UCSD-AML1 (cell line): ENCODE measurements at regions not wholly inside any gene's neighbourhood (a gene's known extent, or its start where the extent isn't known, plus 50 kb on each side); places are given as distances from the start of the nearest gene placed in this dataset.
"Not testable (repeated sequence)": the region's sequence is repeated elsewhere in the genome, so short reads cannot be mapped to it uniquely, and the experiment has no call there.

Experiments
- DNase-seq: peaks from one replicate; lab custom pipeline; 2025; ENCODE audit not compliant: unreplicated experiment; lab: John Stamatoyannopoulos, UW

DNA sequence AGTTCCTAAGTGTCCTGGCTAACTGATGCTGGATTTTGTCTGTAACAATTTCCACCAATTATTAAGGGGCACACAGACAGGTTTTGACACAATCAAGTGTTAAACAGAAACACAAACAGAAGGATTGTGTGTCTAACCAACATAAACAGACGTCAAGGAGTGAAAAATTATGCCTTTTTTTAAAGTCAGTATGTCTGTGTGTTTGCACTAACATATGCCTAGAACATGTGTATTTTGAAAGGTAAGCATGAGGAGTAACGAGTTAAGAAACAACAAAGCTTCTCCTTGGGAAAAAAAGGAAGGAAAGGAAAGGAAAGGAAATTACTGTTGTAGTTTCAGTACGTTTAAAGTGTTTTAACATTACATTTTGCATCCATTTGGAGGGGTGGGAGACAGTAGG is 466.3 kb upstream of the ID4 start:
- no peak for DNase-seq

DNA sequence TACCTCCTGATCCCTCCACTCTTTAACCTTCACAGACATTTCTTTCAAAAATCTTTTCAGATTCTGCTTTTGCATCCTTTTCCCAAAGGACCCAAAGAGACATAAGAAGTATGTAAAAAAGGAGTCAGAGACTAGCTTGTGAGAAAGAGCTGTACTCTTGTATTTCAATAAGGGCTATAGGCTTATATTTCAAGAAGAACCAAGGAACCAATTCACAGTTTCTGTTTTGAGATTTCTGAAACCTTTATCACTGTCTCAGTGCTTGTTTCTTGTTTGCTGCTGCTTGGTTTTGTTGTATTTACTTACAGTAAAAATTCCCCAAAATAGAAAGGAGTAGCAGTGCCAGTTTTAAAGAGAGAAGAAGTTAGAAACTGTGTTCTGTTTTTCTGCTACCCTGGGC is 461.6 kb upstream of the ID4 start:
- no peak for DNase-seq

DNA sequence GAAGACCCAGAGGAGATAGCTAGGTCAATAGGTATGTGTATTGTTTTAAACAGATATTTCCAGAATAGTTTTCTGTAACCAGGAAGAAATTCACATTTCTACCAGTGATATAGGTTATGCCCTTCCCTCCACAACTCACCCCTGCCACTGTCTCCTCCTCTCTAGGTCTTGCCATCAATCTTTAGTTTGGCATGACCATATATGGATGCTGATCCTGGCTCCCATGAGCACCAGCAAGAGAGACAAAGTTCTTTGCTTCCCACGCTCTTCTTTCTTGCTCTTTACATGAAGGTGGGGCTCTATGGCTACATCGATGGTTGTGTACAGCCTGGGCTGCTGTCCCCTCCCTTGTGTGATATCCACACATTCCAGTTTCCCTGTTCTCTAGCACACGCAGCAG is 459.4 kb upstream of the ID4 start:
- no peak for DNase-seq

DNA sequence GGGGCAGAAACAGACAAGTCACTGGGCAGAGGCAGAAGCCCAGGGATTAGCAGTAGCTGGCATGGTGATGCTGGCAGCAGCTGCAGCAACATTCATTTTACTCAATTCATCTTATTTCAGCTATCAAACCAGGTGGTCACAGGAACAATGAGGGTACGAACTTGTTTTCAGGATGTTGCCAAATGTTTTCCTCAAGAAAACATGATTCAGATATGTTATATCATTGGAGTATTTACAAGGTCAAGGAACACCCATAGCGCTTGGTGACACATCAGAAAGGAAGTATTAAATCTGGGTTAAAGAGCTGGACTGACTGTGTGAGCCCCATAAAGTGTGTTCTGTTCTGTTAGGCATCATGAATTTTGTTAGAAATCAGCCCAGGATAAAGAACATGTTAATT is 456.9 kb upstream of the ID4 start:
- no peak for DNase-seq

DNA sequence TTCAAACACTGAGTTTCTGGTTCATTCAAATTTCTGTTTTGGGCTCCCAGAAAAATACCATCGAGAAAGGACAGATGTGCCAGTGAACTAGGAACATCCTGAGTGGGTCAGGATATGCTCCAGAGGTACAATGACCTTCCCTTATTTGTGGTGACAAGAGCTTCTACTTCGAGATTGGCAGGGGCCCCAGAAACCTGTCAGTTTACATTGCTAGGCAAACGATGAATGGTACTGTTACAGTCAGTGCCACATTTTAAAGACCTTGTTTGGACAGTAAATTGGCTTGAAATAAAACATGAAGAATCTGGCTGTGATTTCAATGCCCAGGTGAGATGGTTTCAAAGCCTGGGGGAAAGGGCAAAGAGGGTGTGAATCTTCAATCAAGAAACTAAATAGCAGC is 454.5 kb upstream of the ID4 start:
- DNase-seq = no peak

DNA sequence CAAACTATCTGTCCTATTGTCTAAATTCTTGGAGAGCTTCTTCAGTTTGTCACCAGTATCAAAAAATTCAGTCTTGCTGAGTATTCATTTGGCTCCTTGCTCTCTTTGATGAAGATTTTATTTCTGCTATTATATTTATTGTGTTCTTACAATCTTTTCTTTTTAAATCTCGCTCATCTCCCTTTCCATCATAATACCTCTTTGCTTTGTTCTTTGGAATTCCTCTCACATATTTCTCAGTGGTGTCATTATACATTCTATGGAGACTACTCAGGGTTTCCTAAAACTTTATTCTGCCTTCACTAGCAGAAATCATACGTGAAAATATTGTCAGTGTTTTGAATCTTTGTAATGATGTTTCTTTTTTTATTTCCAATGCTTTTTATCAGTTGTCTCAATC is 445.2 kb upstream of the ID4 start:
- no peak for DNase-seq

DNA sequence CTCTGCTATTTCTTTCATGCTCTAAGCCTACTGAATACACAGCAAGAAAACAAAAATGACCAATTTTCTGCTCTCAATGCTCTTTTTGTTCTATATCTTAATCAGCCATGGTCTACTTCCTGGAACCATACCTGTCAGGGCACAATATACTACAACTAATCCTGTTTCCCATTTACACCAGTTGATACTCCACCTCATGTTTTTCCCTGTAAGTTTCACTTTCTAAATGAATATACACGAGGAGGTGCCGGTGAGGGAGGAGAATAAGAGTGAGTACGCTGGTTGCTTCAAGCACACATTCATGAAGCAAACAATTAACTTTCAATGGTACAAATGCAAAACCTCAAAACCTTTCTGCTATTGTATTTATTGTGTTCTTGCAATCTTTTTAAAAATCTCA is 443.1 kb upstream of the ID4 start:
- DNase-seq = no peak

DNA sequence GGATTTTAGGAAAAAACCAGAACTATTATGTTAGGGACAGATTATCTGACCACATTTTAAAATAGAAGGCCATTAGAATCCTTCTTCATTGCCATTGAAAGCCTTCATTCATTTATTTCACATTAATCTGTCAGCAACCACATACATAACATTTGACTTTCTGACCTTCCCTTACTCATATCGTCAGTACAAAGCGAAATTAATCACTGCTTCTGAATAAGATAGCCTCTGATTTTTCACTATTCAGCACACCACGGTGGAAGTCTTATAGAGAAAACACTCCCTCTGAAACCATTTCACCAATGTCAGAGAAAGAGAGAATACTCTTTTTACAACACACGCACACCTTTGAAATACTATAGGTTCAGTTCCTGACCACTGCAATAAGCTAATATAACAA is 442.5 kb upstream of the ID4 start:
- no peak for DNase-seq

DNA sequence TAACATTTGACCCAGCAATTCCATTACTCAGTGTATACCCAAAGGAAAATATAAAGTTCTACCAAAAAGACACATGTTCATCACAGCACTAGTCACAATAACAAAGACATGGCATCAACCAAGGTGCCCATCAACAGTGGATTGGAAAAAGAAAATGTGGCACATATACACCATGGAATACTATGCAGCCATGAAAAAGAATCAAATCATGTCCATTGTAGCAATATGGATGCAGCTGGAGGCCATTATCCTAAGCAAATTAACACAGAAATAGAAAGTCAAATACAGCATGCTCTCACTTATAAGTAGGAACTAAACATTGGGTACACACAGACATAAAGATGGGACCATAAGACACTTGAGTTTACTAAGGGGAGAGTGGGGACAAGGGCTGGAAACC is 441.9 kb upstream of the ID4 start:
- DNase-seq = no peak

DNA sequence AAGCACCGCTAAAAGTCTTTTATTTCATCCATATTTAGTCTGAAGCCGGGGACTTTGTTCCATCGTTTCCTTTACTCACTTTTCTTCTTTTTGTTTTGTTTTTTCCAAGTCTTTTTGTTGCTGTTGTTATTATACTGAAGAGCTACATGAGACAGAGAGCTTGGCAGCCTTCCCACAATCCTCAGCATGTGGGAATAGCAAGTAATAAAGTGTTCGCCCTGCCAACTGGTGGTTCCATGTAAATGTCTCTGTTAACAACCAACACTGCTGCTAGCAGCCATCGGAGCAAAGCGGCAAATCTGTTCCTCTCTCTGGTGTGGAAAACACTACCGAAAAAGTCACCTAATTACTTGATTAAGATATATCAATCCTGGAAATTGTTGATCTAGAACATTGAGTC is 437.8 kb upstream of the ID4 start:
- no peak for DNase-seq

DNA sequence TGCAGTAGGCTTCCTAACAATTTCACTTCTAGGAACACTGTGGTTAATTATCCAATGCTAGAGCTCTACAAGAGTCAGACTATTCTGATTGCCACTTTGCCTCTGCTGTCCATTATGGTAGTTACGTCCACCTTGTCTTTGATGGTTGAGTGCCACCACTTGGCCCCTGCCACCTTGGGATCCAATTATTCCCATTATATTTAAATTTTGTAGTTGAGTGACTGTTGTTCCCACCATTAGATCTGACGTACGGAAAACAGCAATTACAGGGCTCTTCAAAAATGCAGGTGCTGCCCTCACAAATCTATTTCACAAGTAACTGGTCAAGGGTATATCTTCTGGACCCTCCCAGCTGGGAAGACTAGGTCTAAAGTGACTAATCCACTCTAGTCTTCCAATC is 432.3 kb upstream of the ID4 start:
- not testable (repeated sequence) for DNase-seq

DNA sequence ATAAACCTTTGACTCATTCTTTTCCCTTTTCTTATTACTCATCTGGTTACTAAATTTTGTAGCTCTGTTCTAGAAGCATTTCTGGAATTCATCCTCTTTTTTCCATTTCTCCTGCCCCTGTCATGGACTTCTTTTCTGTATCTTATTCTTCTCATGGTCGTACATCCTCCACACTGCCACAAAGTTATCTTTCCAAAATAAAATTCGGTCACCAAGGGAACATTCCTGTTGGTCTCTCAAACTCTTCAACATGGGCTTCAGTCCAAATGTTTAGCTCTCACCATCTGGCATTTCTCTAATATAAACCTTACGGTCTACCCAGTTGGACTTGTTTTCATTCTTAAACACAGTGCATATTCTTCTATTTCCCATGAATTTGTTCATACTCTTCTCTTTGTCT is 428.8 kb upstream of the ID4 start:
- no peak for DNase-seq

DNA sequence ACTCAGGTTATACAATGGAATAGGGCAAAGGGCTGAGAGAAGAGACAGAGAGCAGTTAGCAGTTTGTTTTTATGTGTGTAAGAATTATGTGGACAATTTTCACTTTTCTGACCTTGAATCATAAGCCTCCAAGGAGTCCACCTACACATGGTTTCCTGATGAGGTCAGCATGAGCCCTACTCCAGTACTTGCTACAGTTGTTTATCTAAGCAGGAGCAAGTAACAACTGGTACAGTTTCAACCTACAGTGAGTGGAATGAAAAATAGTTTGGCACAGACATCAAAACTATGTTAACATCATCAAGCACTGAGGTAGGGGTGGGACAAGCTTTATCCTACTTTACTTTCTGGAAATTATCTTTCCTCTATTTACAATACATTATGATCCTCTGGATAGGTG is 426.7 kb upstream of the ID4 start:
- DNase-seq = no peak

DNA sequence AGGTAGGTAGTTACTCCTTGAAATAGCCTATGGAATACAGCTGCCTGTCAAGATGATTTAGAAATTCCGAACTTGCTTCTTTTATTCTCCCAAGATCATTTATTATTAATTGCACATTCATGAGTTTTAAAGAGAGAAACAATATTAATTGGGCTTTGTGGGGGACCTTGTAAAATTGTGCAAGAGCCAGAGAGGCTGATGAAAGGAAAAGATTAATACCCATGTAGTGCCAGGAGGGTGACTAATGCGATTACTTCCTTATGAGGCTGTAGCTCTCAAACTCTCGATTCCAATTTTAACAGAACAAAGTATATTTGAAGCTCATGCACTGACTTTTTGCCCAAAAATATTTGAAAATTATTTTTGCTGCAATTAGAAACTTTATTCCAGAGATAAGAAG is 423.8 kb upstream of the ID4 start:
- no peak for DNase-seq

DNA sequence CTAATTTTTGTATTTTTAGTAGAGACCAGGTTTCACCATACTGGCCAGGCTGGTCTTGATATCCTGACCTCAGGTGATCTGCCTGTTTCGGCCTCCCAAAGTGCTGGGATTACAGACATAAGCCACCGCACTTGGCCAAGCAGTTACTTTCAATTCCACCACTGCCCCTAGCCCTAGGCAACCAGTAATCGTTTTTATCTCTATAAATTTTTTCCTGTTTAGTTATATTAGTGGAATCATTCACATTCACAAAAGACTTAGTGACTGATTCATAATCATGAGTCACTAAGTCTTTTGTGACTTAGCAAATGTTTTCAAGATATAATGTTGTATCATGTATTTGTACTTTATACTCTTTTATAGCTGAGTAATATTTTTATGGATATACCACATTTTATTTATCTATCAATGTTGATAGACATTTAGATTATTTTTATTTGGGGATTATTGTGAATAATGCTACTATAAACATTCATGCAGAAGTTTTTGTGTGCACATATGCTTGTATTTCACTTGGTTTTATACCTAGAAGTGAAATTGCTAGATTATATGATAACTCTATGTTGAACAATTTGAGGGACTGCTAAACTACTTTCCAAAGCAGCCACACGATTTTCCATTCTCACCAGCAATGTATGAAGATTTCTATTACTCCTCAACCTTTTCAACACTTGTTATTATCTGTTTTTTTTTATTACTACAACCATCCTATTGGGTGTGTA is 421.4 kb upstream of the ID4 start:
- DNase-seq = no peak

DNA sequence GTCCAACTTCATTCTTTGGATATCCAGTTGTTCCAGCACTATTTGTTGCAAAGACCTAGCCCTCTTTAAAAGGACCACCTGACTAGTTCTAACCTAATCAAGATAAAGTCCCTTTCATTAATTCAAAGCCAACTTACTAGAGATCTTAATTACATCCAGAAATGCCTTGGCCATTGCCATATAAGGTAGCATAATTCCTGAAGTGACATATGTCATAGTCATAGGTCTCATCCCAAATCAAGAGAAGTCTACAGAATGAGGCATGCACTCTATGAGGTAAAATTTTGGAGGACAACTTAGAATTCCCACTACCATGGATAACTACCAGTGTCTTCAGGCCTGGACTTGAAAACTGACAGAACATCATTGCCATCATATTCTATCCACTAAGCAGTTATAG is 420.4 kb upstream of the ID4 start:
- no peak for DNase-seq

DNA sequence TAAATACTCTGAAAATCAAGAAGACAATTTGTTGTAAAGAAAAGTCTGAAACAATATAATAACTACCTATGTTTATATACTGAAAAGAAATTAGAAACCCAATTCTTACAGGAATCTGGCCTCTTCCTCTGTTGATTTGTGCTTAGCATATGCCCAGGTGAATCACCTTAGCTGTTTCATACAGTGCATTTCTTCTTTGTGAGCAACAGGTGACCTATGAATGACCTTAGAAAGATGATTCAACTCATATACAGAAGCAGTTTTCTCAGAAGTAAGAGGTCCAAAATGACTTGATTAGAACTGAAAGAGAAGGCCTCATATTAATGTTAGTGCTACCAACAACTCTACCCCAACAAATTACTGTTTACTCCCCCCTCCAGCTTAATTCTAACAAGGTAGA is 419.5 kb upstream of the ID4 start:
- no peak for DNase-seq

DNA sequence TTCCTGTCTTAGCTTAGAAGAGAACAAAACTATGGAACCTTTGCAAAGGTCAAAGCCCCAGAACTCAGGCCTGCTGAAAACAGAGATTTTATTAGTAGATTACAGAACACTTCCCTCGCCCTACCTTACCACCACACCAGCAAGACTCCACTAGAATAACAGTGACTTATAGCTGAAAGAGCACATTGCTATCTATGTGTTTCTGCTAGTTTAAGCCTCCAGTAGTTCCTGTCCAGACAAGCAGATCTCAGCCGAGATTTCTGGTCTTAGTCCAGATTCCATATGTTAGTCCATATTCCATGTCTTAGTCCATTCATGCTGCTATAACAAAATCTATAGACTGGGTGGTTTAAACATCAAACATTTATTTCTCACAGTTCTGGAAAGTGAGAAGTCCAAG is 412.3 kb upstream of the ID4 start:
- no peak for DNase-seq

DNA sequence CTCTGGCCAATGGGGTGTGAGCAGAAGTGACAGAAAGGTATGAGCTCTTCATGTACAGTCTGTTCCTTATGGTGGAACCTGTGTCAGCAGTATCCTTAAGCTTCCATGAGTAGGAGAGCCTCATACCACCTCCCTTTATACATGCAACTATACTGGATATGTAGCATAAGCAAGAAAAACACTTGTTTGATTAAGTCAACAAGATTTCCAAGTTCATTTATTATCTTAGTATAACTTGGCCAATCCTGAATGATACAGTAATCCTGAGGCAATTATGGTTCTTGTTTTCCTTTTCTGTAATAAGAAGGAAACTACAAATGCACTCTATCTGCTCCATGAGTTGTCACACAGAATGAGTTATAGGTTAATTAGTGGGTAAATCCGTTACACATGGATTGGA is 409.6 kb upstream of the ID4 start:
- DNase-seq = no peak

DNA sequence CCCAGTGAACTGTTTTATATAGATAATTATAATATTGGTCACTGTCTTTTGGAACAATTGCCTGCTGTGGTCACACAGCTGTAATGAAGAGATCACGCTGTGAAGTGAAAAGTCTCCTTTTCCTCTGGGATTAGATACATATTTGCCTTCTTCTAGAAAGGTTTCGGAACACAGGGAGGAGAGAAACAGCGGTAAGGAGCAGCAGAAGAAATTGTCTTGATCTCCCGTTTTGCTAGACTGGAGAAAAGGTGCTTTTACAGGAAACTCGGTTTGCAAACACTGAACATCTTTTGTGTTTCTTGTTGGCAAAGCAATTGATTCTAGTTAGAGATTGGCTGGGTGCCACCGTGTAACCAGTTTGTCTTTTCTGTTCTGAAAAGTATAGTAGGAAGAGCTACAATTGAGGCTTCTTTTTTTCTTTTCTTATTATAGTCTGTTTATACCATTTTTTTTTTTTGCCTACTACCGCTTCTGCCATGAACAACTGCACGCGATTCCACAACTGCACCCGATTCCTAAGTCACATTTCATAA is 404.1 kb upstream of the ID4 start:
- no peak for DNase-seq

DNA sequence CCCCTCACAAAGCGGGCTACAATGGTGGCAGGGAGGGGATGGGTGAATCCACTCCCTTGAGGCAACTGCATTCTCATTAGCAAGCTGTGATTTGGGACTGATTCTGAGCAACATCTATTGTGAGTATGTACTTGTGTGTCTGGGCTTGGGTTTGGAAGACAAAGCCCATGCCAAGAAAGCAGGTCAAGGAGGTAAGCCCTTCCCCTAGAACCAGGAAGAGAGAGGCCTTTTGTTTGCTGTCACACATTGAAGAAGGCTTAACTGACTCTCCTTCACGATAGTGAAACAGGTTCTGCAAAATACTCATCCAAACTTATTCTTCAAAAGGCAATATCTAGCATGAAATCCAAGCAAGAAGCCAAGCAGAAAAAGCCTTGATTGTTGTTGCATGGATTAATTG is 403.1 kb upstream of the ID4 start:
- DNase-seq = no peak

DNA sequence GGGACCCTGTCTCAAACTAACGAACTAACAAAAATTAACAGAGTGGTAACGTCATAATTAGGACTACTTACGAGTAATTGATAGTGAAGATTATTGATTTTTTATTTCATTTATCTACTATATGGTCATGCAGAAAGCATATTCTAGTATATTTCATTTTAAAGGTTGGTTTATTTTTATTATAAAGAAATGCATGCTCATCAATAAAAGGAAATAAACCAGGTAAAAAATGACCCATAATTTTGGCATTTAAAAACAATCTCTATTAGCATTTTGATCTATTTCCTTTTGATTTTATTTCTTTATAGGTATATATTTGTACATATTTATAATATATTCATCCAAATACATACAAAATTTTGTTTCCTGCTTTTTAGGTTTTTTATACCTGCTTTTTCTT is 401.4 kb upstream of the ID4 start:
- DNase-seq = no peak

DNA sequence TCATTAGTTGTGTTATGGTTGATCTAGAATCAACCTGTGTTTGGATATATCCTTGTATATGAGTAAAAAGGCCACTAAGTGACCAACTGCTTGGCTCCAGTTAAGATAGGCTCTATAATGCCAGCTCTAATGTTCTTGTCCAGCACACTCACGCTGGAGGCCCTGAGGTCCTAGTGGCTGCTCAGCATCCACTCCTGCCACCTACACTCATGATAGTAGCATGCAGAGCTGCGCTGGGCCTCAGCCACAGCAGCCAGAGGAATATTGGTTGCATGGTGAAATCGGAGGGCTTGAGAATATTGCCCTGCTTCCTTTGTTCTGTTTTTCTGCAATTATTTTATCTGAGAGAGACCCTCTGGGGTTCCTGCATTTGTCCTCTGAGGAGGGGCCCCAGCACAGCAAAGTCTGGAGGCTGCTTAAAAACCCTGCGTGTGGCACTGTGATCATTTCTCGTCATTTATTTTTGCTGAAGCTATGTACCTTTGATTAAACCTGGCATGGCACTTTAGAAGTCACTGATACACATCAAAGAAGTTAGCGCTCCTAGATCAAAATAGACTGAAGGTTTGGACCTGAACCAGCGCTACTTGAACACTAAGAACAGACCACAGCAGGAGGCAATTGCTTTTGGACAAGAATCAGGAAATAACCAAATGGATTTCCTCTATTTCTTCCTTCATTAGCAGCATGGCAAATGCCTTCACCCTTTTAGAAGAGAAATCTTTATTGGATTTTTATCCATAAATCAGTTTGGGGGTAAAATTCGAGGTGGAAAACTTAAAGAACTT is 398.4 kb upstream of the ID4 start:
- no peak for DNase-seq
